NB4 (cell line): ENCODE measurements at regions not wholly inside any gene's neighbourhood (a gene's known extent, or its start where the extent isn't known, plus 50 kb on each side); places are given as distances from the start of the nearest gene placed in this dataset.

Experiments used
- MAX ChIP-seq: IDR thresholded peaks from 2 replicates; pipeline ENCODE4 v1.6.1; 2011; ENCODE audit warnings: low read depth, low read length
- MYC ChIP-seq: IDR thresholded peaks from 2 replicates; pipeline ENCODE4 v1.6.1; 2011; ENCODE audit warnings: low read depth, low read length
- POLR2A ChIP-seq: IDR thresholded peaks from 2 replicates; pipeline ENCODE4 v1.6.1; 2011; ENCODE audit warnings: mild to moderate bottlenecking; ENCODE audit not compliant: insufficient read length; ENCODE audit errors: extremely low read depth
- TF ChIP-seq, protein P1 (sequence below): IDR thresholded peaks from one replicate; pipeline ENCODE4 v1.5.1; 2012; ENCODE audit warnings: low read depth, low read length

DNA sequence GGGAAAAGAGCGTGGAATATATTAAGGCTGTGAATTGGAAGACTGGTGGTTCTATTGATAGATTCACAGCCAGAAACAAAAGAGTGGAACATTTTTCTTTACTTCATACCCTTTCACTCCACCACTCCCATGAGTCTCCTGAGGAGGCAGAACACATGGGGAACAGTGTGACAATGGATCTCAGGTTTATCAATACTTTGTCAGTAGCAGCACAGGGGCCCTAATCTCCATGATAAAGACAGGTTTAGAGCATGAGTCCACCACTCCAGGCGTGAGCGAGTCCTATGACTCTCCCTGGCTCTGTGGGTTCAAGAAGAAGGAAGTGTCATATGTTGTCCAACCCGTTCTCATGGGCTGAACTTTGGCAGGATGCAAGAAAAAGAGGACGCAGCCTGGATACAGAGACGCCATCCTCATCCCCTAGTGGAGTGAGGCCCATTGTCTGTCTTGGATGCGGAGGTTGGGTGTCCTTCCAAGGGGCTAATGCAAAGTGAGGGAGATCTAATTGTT lies 361.2 kb downstream of the TMEM114 start:
- TF ChIP-seq, protein P1, sequence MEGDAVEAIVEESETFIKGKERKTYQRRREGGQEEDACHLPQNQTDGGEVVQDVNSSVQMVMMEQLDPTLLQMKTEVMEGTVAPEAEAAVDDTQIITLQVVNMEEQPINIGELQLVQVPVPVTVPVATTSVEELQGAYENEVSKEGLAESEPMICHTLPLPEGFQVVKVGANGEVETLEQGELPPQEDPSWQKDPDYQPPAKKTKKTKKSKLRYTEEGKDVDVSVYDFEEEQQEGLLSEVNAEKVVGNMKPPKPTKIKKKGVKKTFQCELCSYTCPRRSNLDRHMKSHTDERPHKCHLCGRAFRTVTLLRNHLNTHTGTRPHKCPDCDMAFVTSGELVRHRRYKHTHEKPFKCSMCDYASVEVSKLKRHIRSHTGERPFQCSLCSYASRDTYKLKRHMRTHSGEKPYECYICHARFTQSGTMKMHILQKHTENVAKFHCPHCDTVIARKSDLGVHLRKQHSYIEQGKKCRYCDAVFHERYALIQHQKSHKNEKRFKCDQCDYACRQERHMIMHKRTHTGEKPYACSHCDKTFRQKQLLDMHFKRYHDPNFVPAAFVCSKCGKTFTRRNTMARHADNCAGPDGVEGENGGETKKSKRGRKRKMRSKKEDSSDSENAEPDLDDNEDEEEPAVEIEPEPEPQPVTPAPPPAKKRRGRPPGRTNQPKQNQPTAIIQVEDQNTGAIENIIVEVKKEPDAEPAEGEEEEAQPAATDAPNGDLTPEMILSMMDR: no peak
- TF ChIP-seq POLR2A (no peak), MAX (no peak), MYC (no peak)
